A549 (cell line): ENCODE measurements at regions not wholly inside any gene's neighbourhood (a gene's known extent, or its start where the extent isn't known, plus 50 kb on each side); places are given as distances from the start of the nearest gene placed in this dataset.
"Not testable (repeated sequence)": the region's sequence is repeated elsewhere in the genome, so short reads cannot be mapped to it uniquely, and the experiment has no call there.

Experiments used
- ATAC-seq, 2 experiments: fragments of 200-7000 bp in 1 of 2; fragments of >200 bp in 1 of 2; cut with Nextera tagmentation in 1 of 2; cut with Tn5 transposase in 1 of 2; 3 replicates each; pipeline versions ENCODE4 v1.8.0 to v1.9.1; 2018 to 2020; ENCODE audit warnings: mild to moderate bottlenecking in 1 of 2, moderate library complexity in 1 of 2
- CTCF ChIA-PET: fragments of 300-600 bp; sonication (Branson Sonifier 250); formaldehyde crosslinking; extraction: SDS; loops from one replicate; lab custom pipeline; 2021; ENCODE audit warnings: antibody characterized with exemption, inconsistent platforms; lab: Yijun Ruan, JAX
- POLR2A ChIA-PET: fragments of 350-600 bp; formaldehyde crosslinking; extraction: SDS; loops from one replicate; lab custom pipeline; 2021; ENCODE audit warnings: antibody characterized with exemption, inconsistent platforms; lab: Yijun Ruan, JAX
- DNase-seq, 2 experiments: peaks; one replicate each; pipeline versions ENCODE4 v3.0.0 to v3.0.0-alpha.2; 2011 to 2016; ENCODE audit warnings: low read depth in 1 of 2, low spot score in 1 of 2
- FAIRE-seq: peaks from 2 replicates; lab custom pipeline; 2011; peaks lifted over from hg19 to GRCh38; lab: Jason Lieb, UNC
- H3K27ac ChIP-seq, 2 experiments: fragments of >200 bp; sonication (Bioruptor Twin); formaldehyde crosslinking; 3 replicates each; pipeline ENCODE4 v1.5.1; 2016 to 2017
- H3K4me1 ChIP-seq: fragments of >200 bp; sonication (Bioruptor Twin); formaldehyde crosslinking; 3 replicates; pipeline ENCODE4 v1.6.1; 2016
- H3K4me2 ChIP-seq: fragments of >200 bp; sonication (Bioruptor Twin); formaldehyde crosslinking; 3 replicates; pipeline ENCODE4 v1.6.1; 2016
- H3K4me3 ChIP-seq: fragments of >200 bp; sonication (Bioruptor Twin); formaldehyde crosslinking; 3 replicates; pipeline ENCODE4 v1.5.1; 2016
- H3K9me3 ChIP-seq: fragments of >200 bp; sonication (Bioruptor Twin); formaldehyde crosslinking; 3 replicates; pipeline ENCODE4 v1.6.1; 2016
- BHLHE40 ChIP-seq: IDR thresholded peaks from 2 replicates; pipeline ENCODE4 v1.6.1; 2012; ENCODE audit warnings: low read depth, low read length, inconsistent platforms
- CHD2 ChIP-seq: fragments of 150-350 bp; IDR thresholded peaks from 2 replicates; pipeline ENCODE4 v1.6.1; 2014; ENCODE audit warnings: low read length; ENCODE audit not compliant: partially characterized antibody
- EHF ChIP-seq: fragments of 250-450 bp; sonication (Bioruptor Pico); IDR thresholded peaks from 2 replicates; pipeline ENCODE4 v1.5.0; 2020; ENCODE audit warnings: mild to moderate bottlenecking
- EHMT2 ChIP-seq: fragments of 200-600 bp; sonication (generic); IDR thresholded peaks from 2 replicates; pipeline ENCODE4 v1.6.1; 2016; ENCODE audit warnings: antibody characterized with exemption, low read depth, mild to moderate bottlenecking, moderate library complexity
- ELK1 ChIP-seq: fragments of 150-350 bp; IDR thresholded peaks from 2 replicates; pipeline ENCODE4 v1.6.1; 2014; ENCODE audit warnings: low read depth, mild to moderate bottlenecking, low read length
- EP300 ChIP-seq, 2 experiments: fragments of >200 bp; sonication (Bioruptor Twin); formaldehyde crosslinking; IDR thresholded peaks; 2 replicates in 1 of 2; 3 replicates in 1 of 2; pipeline ENCODE4 v1.6.1; 2016 to 2017
- FOSB ChIP-seq: fragments of 250-450 bp; sonication (Bioruptor Pico); IDR thresholded peaks from 2 replicates; pipeline ENCODE4 v1.5.0; 2020; ENCODE audit warnings: mild to moderate bottlenecking, moderate library complexity
- FOXS1 ChIP-seq: fragments of 250-450 bp; sonication (Bioruptor Pico); IDR thresholded peaks from 2 replicates; pipeline ENCODE4 v1.5.0; 2020; ENCODE audit warnings: mild to moderate bottlenecking, moderate library complexity
- HDAC2 ChIP-seq: fragments of 200-600 bp; sonication (generic); IDR thresholded peaks from 2 replicates; pipeline ENCODE4 v1.6.1; 2016
- HOXA7 ChIP-seq: fragments of 250-450 bp; sonication (Bioruptor Pico); IDR thresholded peaks from 2 replicates; pipeline ENCODE4 v1.5.0; 2020; ENCODE audit warnings: mild to moderate bottlenecking, moderate library complexity
- HOXB5 ChIP-seq: fragments of 250-450 bp; sonication (Bioruptor Pico); IDR thresholded peaks from 2 replicates; pipeline ENCODE4 v1.5.0; 2020; ENCODE audit warnings: mild to moderate bottlenecking, moderate library complexity
- JUN ChIP-seq, 2 experiments: fragments of >200 bp; sonication (Bioruptor Twin); formaldehyde crosslinking; IDR thresholded peaks; 2 replicates in 1 of 2; 3 replicates in 1 of 2; pipeline ENCODE4 v1.6.1; 2016 to 2017
- JUNB ChIP-seq: fragments of >200 bp; sonication (Bioruptor Twin); formaldehyde crosslinking; IDR thresholded peaks from 2 replicates; pipeline ENCODE4 v1.6.1; 2016
- KDM5A ChIP-seq: fragments of 200-600 bp; sonication (generic); IDR thresholded peaks from 2 replicates; pipeline ENCODE4 v1.6.1; 2016; ENCODE audit warnings: antibody characterized with exemption, mild to moderate bottlenecking
- MAFK ChIP-seq: fragments of 450-650 bp; IDR thresholded peaks from 2 replicates; pipeline ENCODE4 v1.6.1; 2014; ENCODE audit not compliant: partially characterized antibody
- MAX ChIP-seq: IDR thresholded peaks from 2 replicates; pipeline ENCODE4 v1.6.1; 2012
- MAZ ChIP-seq: fragments of 150-350 bp; IDR thresholded peaks from 2 replicates; pipeline ENCODE4 v1.6.1; 2014; ENCODE audit warnings: antibody characterized with exemption, low read depth, low read length, borderline replicate concordance
- NPAS2 ChIP-seq: fragments of 250-450 bp; sonication (Bioruptor Pico); IDR thresholded peaks from 2 replicates; pipeline ENCODE4 v1.8.0; 2022; ENCODE audit warnings: mild to moderate bottlenecking, moderate library complexity, borderline replicate concordance
- PHF8 ChIP-seq: fragments of 200-600 bp; sonication (generic); IDR thresholded peaks from 2 replicates; pipeline ENCODE4 v1.6.1; 2016; ENCODE audit warnings: low read depth, mild to moderate bottlenecking, antibody characterized with exemption, moderate library complexity, borderline replicate concordance
- POLR2A ChIP-seq: IDR thresholded peaks from 2 replicates; pipeline ENCODE4 v1.6.1; 2012; ENCODE audit warnings: mild to moderate bottlenecking, low read length
- POLR2AphosphoS2 ChIP-seq: conservative IDR thresholded peaks from 2 replicates; pipeline ENCODE4 v1.6.1; 2012; ENCODE audit warnings: low read length, improper control_type of control experiment, inconsistent platforms
- RARB ChIP-seq: fragments of 250-450 bp; sonication (Bioruptor Pico); IDR thresholded peaks from 2 replicates; pipeline ENCODE4 v1.8.0; 2021; ENCODE audit warnings: mild to moderate bottlenecking, moderate library complexity
- RCOR1 ChIP-seq: fragments of 150-350 bp; IDR thresholded peaks from 2 replicates; pipeline ENCODE4 v1.6.1; 2014; ENCODE audit warnings: antibody characterized with exemption, low read length, low read depth
- RNF2 ChIP-seq: fragments of 200-600 bp; sonication (generic); IDR thresholded peaks from 2 replicates; pipeline ENCODE4 v1.6.1; 2016; ENCODE audit warnings: low read depth, mild to moderate bottlenecking, antibody characterized with exemption, moderate library complexity, borderline replicate concordance
- SMC3 ChIP-seq: fragments of >200 bp; sonication (Bioruptor Twin); formaldehyde crosslinking; IDR thresholded peaks from 3 replicates; pipeline ENCODE4 v1.6.1; 2018; ENCODE audit warnings: inconsistent platforms
- TFCP2L1 ChIP-seq: fragments of 250-450 bp; sonication (Bioruptor Pico); IDR thresholded peaks from 2 replicates; pipeline ENCODE4 v1.5.0; 2021; ENCODE audit warnings: mild to moderate bottlenecking
- TP53 ChIP-seq: fragments of 250-450 bp; sonication (Bioruptor Pico); IDR thresholded peaks from 2 replicates; pipeline ENCODE4 v1.5.0; 2021; ENCODE audit warnings: mild to moderate bottlenecking, moderate library complexity
- ZNF302 ChIP-seq: fragments of 250-450 bp; sonication (Bioruptor Pico); IDR thresholded peaks from 2 replicates; pipeline ENCODE4 v1.9.0; 2021; ENCODE audit warnings: inconsistent platforms, mild to moderate bottlenecking, moderate library complexity
- ZSCAN20 ChIP-seq: fragments of 250-450 bp; sonication (Bioruptor Pico); IDR thresholded peaks from 2 replicates; pipeline ENCODE4 v1.8.0; 2022; ENCODE audit warnings: mild to moderate bottlenecking, moderate library complexity
- WGBS: methylation state at CpG from one replicate; pipeline ENCODE4 v1.1.6; 2017; ENCODE audit errors: missing lambda C conversion rate; 5-methylcytosine and 5-hydroxymethylcytosine counted together
- TF ChIP-seq, protein P1 (sequence below): fragments of 450-650 bp; IDR thresholded peaks from 2 replicates; pipeline ENCODE4 v1.6.1; 2014; ENCODE audit warnings: antibody characterized with exemption
- TF ChIP-seq, protein P2 (sequence below): fragments of 200-600 bp; sonication (generic); IDR thresholded peaks from 2 replicates; pipeline ENCODE4 v1.6.1; 2016; ENCODE audit warnings: antibody characterized with exemption, mild to moderate bottlenecking, moderate library complexity

DNA sequence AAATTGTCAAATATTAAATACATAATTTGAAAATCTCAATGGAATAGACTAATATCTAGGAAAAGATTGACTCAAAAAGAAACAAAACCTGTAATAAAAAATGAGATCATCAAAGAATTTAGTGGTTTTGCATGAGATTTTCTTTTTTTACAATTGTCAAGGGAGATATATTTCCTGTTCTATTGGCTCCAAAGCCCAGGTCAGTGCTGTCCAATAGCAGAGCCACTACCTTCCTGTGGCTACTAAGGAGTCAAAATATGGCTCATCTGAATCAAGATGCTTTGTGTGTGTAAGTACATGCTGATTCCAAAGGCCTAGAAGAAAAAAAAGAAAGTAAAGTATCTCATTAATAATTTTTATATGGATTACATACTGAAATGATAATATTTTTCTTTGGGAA is 191.9 kb downstream of the C7orf25 start:
- POLR2A ChIA-PET = no interaction called here
- no peaks in the 10 kb centered on the region for H3K4me1 ChIP-seq
- TF ChIP-seq HDAC2 (no peak), EHMT2 (no peak), PHF8 (no peak), TFCP2L1 (CRISPR knock-in tag) (no peak), RARB (CRISPR knock-in tag) (no peak), JUNB (no peak), ELK1 (no peak), FOXS1 (CRISPR knock-in tag) (no peak), ZNF302 (CRISPR knock-in tag) (no peak), MAFK (no peak), CHD2 (no peak), EHF (CRISPR knock-in tag) (no peak), HOXA7 (CRISPR knock-in tag) (no peak), POLR2AphosphoS2 (no peak), SMC3 (no peak)
- ATAC-seq = no peak
- no peak overlapping the region for H3K27ac ChIP-seq
- CTCF ChIA-PET = no interaction called here
- DNase-seq = no peak
- FAIRE-seq = no peak
- H3K4me2 ChIP-seq = no peak overlapping the region
- H3K9me3 ChIP-seq = no peaks in the 10 kb centered on the region
- no peak overlapping the region for H3K4me3 ChIP-seq

- H3K4me2 ChIP-seq, DNase-seq, FAIRE-seq, H3K9me3 ChIP-seq, H3K4me3 ChIP-seq, CTCF ChIA-PET, H3K27ac ChIP-seq, POLR2A ChIA-PET, ATAC-seq, H3K4me1 ChIP-seq: not testable (repeated sequence)
- WGBS = 12% methylated on average over 2 of the region's 2 CpGs
Observed at GRCh38 chr7:42718466-42718865, 193.4 kb downstream of the C7orf25 start.

GRCh38 chr7:42714356-42714755 is 197.5 kb downstream of the C7orf25 start:
- ATAC-seq = no peak
- no peaks in the 10 kb centered on the region for H3K4me1 ChIP-seq
- WGBS = 5% methylated on average over 2 of the region's 2 CpGs
- CTCF ChIA-PET = interaction anchor here (0.9 to 1.1 kb wide), 2 partner anchors 12 to 31 kb away, joined by 3 read pairs; no protein-coding TSS in a partner anchor
- H3K4me3 ChIP-seq = no peak overlapping the region
- TF ChIP-seq RCOR1 = no peak
- TF ChIP-seq FOXS1 (CRISPR knock-in tag) = no peak
- TF ChIP-seq, protein P1, sequence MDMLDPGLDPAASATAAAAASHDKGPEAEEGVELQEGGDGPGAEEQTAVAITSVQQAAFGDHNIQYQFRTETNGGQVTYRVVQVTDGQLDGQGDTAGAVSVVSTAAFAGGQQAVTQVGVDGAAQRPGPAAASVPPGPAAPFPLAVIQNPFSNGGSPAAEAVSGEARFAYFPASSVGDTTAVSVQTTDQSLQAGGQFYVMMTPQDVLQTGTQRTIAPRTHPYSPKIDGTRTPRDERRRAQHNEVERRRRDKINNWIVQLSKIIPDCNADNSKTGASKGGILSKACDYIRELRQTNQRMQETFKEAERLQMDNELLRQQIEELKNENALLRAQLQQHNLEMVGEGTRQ = no peak
- no peak for TF ChIP-seq FOSB (CRISPR knock-in tag)
- no peak for TF ChIP-seq BHLHE40
- no peak for TF ChIP-seq RNF2
- TF ChIP-seq HOXB5 (CRISPR knock-in tag) = no peak
- TF ChIP-seq, protein P2, sequence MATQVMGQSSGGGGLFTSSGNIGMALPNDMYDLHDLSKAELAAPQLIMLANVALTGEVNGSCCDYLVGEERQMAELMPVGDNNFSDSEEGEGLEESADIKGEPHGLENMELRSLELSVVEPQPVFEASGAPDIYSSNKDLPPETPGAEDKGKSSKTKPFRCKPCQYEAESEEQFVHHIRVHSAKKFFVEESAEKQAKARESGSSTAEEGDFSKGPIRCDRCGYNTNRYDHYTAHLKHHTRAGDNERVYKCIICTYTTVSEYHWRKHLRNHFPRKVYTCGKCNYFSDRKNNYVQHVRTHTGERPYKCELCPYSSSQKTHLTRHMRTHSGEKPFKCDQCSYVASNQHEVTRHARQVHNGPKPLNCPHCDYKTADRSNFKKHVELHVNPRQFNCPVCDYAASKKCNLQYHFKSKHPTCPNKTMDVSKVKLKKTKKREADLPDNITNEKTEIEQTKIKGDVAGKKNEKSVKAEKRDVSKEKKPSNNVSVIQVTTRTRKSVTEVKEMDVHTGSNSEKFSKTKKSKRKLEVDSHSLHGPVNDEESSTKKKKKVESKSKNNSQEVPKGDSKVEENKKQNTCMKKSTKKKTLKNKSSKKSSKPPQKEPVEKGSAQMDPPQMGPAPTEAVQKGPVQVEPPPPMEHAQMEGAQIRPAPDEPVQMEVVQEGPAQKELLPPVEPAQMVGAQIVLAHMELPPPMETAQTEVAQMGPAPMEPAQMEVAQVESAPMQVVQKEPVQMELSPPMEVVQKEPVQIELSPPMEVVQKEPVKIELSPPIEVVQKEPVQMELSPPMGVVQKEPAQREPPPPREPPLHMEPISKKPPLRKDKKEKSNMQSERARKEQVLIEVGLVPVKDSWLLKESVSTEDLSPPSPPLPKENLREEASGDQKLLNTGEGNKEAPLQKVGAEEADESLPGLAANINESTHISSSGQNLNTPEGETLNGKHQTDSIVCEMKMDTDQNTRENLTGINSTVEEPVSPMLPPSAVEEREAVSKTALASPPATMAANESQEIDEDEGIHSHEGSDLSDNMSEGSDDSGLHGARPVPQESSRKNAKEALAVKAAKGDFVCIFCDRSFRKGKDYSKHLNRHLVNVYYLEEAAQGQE = no peak
- no peak for TF ChIP-seq EP300 (IDR thresholded peaks at IDR 0.05)
- TF ChIP-seq POLR2A = no peak
- TF ChIP-seq JUN (IDR thresholded peaks at IDR 0.05) = no peak
- no peak for TF ChIP-seq MAX
- no peak for TF ChIP-seq JUNB
- TF ChIP-seq SMC3 = no peak
- TF ChIP-seq TFCP2L1 (CRISPR knock-in tag) = no peak
- TF ChIP-seq NPAS2 = no peak
- TF ChIP-seq KDM5A = no peak
- TF ChIP-seq MAZ = no peak
- no peak for TF ChIP-seq ZSCAN20
- no peak for TF ChIP-seq TP53 (CRISPR knock-in tag)
- TF ChIP-seq, all 56 proteins: peak for 0
- FAIRE-seq (no peak), DNase-seq (no peak)
- Histone ChIP-seq H3K4me2 (no peak overlapping the region), H3K9me3 (no peaks in the 10 kb centered on the region), H3K27ac (no peak overlapping the region)
- POLR2A ChIA-PET = no interaction called here
